HepG2 (cell line): ENCODE measurements at regions not wholly inside any gene's neighbourhood (a gene's known extent, or its start where the extent isn't known, plus 50 kb on each side); places are given as distances from the start of the nearest gene placed in this dataset.

Source experiments
- ATAC-seq: fragments of 200-7000 bp; cut with Tn5 transposase; 3 replicates; pipeline ENCODE4 v1.9.1; 2020; ENCODE audit warnings: mild to moderate bottlenecking, moderate library complexity
- BruUV-seq: library from RNA; stranded (reverse); fragments of 400-500 nt; replicated peaks from 2 replicates; lab custom pipeline; 2021; lab: Mats Ljungman, UMichigan
- CTCF ChIA-PET: fragments of 300-600 bp; formaldehyde crosslinking; extraction: SDS; loops from one replicate; lab custom pipeline; 2021; ENCODE audit warnings: low total read pairs, inconsistent platforms, low intra/inter-chr PET ratio; lab: Yijun Ruan, JAX
- POLR2A ChIA-PET: fragments of 350-600 bp; sonication (Branson Sonifier 250); formaldehyde crosslinking; loops from one replicate; lab custom pipeline; 2020; ENCODE audit warnings: antibody characterized with exemption, inconsistent platforms; lab: Yijun Ruan, JAX
- DNase-seq: peaks from one replicate; pipeline ENCODE4 v3.0.0-alpha.2; 2015; ENCODE audit warnings: low spot score
- FAIRE-seq: peaks from 3 replicates; lab custom pipeline; 2011; peaks lifted over from hg19 to GRCh38; lab: Jason Lieb, UNC
- H2AFZ ChIP-seq: one replicate; pipeline ENCODE4 v1.6.1; 2011; ENCODE audit warnings: low read length, inconsistent platforms
- H3K27ac ChIP-seq: fragments of 300-600 bp; 3 replicates; pipeline ENCODE4 v1.8.0; 2011; ENCODE audit warnings: mixed run types, mild to moderate bottlenecking, mixed read lengths, low read length, inconsistent platforms; ENCODE audit not compliant: insufficient read depth; ENCODE audit errors: extremely low read length
- H3K27me3 ChIP-seq, 2 experiments: fragments of 200-600 bp in 1 of 2; 2 replicates in 1 of 2; 3 replicates in 1 of 2; pipeline versions ENCODE4 v1.6.0 to v1.8.0; 2011; ENCODE audit warnings: low read length in 2 of 2, mild to moderate bottlenecking in 2 of 2, moderate library complexity in 2 of 2, inconsistent platforms in 1 of 2; ENCODE audit not compliant: insufficient read depth in 2 of 2, control insufficient read depth in 1 of 2
- H3K36me3 ChIP-seq, 2 experiments: fragments of 200-600 bp in 1 of 2; replicated peaks in 1 of 2; 2 replicates in 1 of 2; 3 replicates in 1 of 2; pipeline versions ENCODE4 v1.5.1 to v1.8.0; 2011; ENCODE audit warnings: low read length in 2 of 2, inconsistent platforms in 1 of 2; ENCODE audit not compliant: insufficient read depth in 2 of 2, control insufficient read depth in 1 of 2
- H3K4me1 ChIP-seq: 2 replicates; pipeline ENCODE4 v1.5.1; 2012; ENCODE audit warnings: low read length, inconsistent platforms; ENCODE audit not compliant: insufficient read depth
- H3K4me2 ChIP-seq: 2 replicates; pipeline ENCODE4 v1.6.0; 2011; ENCODE audit warnings: low read depth, low read length, inconsistent platforms
- H3K4me3 ChIP-seq, 3 experiments: fragments of 200-600 bp in 1 of 3; sonication (generic), shearing (Covaris generic) in 1 of 3; replicated peaks in 1 of 3; 2 replicates each; pipeline ENCODE4 v1.5.1; 2011 to 2016; ENCODE audit warnings: low read length in 3 of 3, inconsistent platforms in 2 of 3, low read depth in 2 of 3, mild to moderate bottlenecking in 2 of 3, control low read depth in 1 of 3, mixed read lengths in 1 of 3; ENCODE audit not compliant: insufficient read depth in 1 of 3
- H3K79me2 ChIP-seq: one replicate; pipeline ENCODE4 v1.6.1; 2011; ENCODE audit warnings: low read length, inconsistent platforms; ENCODE audit not compliant: insufficient read depth
- H3K9ac ChIP-seq: 2 replicates; pipeline ENCODE4 v1.6.0; 2011; ENCODE audit warnings: mild to moderate bottlenecking, low read depth, low read length, inconsistent platforms; ENCODE audit not compliant: insufficient read depth
- H3K9me3 ChIP-seq: 2 replicates; pipeline ENCODE4 v1.5.1; 2012; ENCODE audit warnings: mild to moderate bottlenecking, low read length
- H4K20me1 ChIP-seq: 2 replicates; pipeline ENCODE4 v1.6.0; 2011; ENCODE audit warnings: inconsistent platforms, mild to moderate bottlenecking, low read length, moderate library complexity; ENCODE audit not compliant: insufficient read depth
- CENPT ChIP-seq: sonication (generic); formaldehyde crosslinking; IDR thresholded peaks from 2 replicates; pipeline ENCODE4 v1.8.0; 2022; ENCODE audit warnings: low read depth, mild to moderate bottlenecking, moderate library complexity, missing genetic modification reagents
- HOXA3 ChIP-seq: sonication (generic); formaldehyde crosslinking; IDR thresholded peaks from 2 replicates; pipeline ENCODE4 v1.5.0; 2020; ENCODE audit warnings: missing genetic modification reagents
- MAFG ChIP-seq: sonication (generic); formaldehyde crosslinking; IDR thresholded peaks from 2 replicates; pipeline ENCODE4 v1.5.1; 2020; ENCODE audit warnings: mild to moderate bottlenecking, missing genetic modification reagents
- NAIF1 ChIP-seq: sonication (generic); formaldehyde crosslinking; IDR thresholded peaks from 2 replicates; pipeline ENCODE4 v1.5.0; 2020; ENCODE audit warnings: mild to moderate bottlenecking, missing genetic modification reagents, borderline replicate concordance
- NFRKB ChIP-seq: fragments of 450-650 bp; IDR thresholded peaks from 2 replicates; pipeline ENCODE4 v1.6.1; 2017
- NR2F6 ChIP-seq, 2 experiments: IDR thresholded peaks; 2 replicates each; pipeline ENCODE4 v1.6.1; 2016; ENCODE audit warnings: antibody characterized with exemption in 1 of 2, mild to moderate bottlenecking in 1 of 2
- POLR2G ChIP-seq: fragments of 200-400 bp; formaldehyde crosslinking; IDR thresholded peaks from 2 replicates; pipeline ENCODE4 v1.6.1; 2018; ENCODE audit warnings: mild to moderate bottlenecking, low read depth, low read length, moderate library complexity
- RXRA ChIP-seq: sonication (generic); formaldehyde crosslinking; IDR thresholded peaks from 2 replicates; pipeline ENCODE4 v1.5.1; 2020; ENCODE audit warnings: missing genetic modification reagents
- SKI ChIP-seq: fragments of 450-650 bp; IDR thresholded peaks from one replicate; pipeline ENCODE4 v1.6.1; 2018; ENCODE audit warnings: mild to moderate bottlenecking; ENCODE audit not compliant: partially characterized antibody
- STAG1 ChIP-seq: sonication (generic); formaldehyde crosslinking; IDR thresholded peaks from 2 replicates; pipeline ENCODE4 v1.4.0; 2020; ENCODE audit warnings: missing genetic modification reagents
- XRCC5 ChIP-seq: fragments of 200-400 bp; formaldehyde crosslinking; optimal IDR thresholded peaks from 2 replicates; pipeline ENCODE3; 2017; ENCODE audit warnings: mild to moderate bottlenecking, low read length
- ZFY ChIP-seq: sonication (generic); formaldehyde crosslinking; IDR thresholded peaks from 2 replicates; pipeline ENCODE4 v1.4.0; 2020; ENCODE audit warnings: missing genetic modification reagents
- ZNF264 ChIP-seq: sonication (generic); formaldehyde crosslinking; IDR thresholded peaks from 2 replicates; pipeline ENCODE4 v1.4.0; 2020; ENCODE audit warnings: missing genetic modification reagents
- WGBS: methylation state at CpG from one replicate; pipeline ENCODE4 v1.1.6; 2017; ENCODE audit warnings: low lambda C conversion rate; 5-methylcytosine and 5-hydroxymethylcytosine counted together
- in situ Hi-C: cut with HindIII; loops from 2 replicates; pipeline ENCODE4 v1.10.0; 2017; ENCODE audit warnings: low pct_unique_long_range_greater_than_20kb; ENCODE audit not compliant: extremely low pct_ligation_motif_present
- intact Hi-C: fragments of 100-400 bp; cut with micrococcal nuclease; formaldehyde crosslinking; loops from one replicate; pipeline ENCODE4 v1.10.0; 2022; ENCODE audit not compliant: unreplicated experiment
- TF ChIP-seq, protein P1 (sequence below): sonication (generic); formaldehyde crosslinking; IDR thresholded peaks from 2 replicates; pipeline ENCODE4 v1.8.1; 2022; ENCODE audit warnings: low read depth, mild to moderate bottlenecking, missing genetic modification reagents
- TF ChIP-seq, protein P2 (sequence below): sonication (generic); formaldehyde crosslinking; IDR thresholded peaks from 2 replicates; pipeline ENCODE4 v1.5.1; 2020; ENCODE audit warnings: mild to moderate bottlenecking, missing genetic modification reagents, moderate library complexity
- TF ChIP-seq, protein P3 (sequence below): sonication (generic); formaldehyde crosslinking; IDR thresholded peaks from 2 replicates; pipeline ENCODE4 v1.4.0; 2020; ENCODE audit warnings: missing genetic modification reagents

DNA sequence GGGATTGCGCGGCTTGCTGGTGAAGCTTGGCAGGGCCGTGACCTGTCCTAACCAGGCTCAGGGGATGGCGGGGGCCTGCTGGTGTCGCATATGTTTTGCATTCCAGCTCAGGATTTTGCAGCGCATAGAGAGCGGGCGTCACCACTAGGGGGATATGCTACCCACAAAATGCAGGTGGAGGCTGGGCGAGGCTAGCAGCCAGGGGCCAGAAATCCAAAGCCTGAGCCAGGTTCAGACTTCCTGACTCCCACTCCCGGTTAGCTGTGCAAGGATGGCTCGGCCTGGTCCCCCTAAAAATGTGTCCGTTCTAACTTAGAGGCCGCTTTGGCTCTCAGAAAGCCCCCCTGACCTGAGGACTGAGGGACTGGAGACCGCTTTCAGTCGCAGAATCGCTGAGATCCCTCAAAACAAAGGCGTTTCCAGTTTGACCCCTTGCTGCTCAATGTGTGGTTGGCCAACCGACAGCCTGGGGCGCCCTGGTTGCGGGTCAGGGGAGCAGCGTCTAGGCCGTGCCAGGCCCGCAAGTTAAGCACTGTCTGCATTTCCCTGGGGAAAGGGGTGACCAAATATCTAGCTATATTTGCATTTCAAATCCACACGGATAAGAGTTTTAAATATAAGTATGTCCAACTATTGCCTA lies 361.1 kb upstream of the AMELY start:
- intact Hi-C loops (loop anchor here (2.0 to 10.0 kb wide), 4 partner anchors 38 to 308 kb away; no protein-coding TSS in a partner anchor), in situ Hi-C loops (no loop called here)
- peak overlapping the region; percentile 27 for H2AFZ ChIP-seq
- peaks cover 6% of the 10 kb centered on the region; the same call in 1 of the 2 replicates for H4K20me1 ChIP-seq
- peak; percentile 78 for ATAC-seq
- peak overlapping the region; percentile 82 for H3K4me2 ChIP-seq
- peak; percentile 61 for FAIRE-seq
- ChIA-PET CTCF (no interaction called here), POLR2A (interaction anchor here (0.6 kb wide), 1 partner anchor 38 kb away, joined by 3 read pairs; no protein-coding TSS in a partner anchor)
- DNase-seq: peak; percentile 74
- H3K9me3 ChIP-seq: no peaks in the 10 kb centered on the region
- no CpG with 5 or more reads among the region's 24 CpGs for WGBS
- no TSS peak for BruUV-seq
- peaks cover 15% of the 10 kb centered on the region; the same call in 1 of the 2 replicates for H3K4me1 ChIP-seq
- H3K79me2 ChIP-seq: peaks cover 18% of the 10 kb centered on the region
- no peaks in the 10 kb centered on the region for H3K36me3 ChIP-seq
- H3K27me3 ChIP-seq: no peaks in the 10 kb centered on the region
- peak overlapping the region; percentile 67 to 71 (median 70) for H3K4me3 ChIP-seq
- H3K27ac ChIP-seq: peak overlapping the region; percentile 71
- H3K9ac ChIP-seq: peak overlapping the region; percentile 67
- TF ChIP-seq HOXA3 (CRISPR knock-in tag) (0 out of 2 replicates have a peak, but pooled peaks have one; percentile 20), SKI (peak; percentile 19), ZFY (CRISPR knock-in tag) (peak; percentile 50; the same call in 1 of the 2 replicates), ZNF264 (CRISPR knock-in tag) (0 out of 2 replicates have a peak, but pooled peaks have one; percentile 23), NFRKB (no peak), RXRA (CRISPR knock-in tag) (peak; percentile 38; the same call in 1 of the 2 replicates), MAFG (CRISPR knock-in tag) (no peak), POLR2G (peak; percentile 52; the same call in 1 of the 2 replicates), XRCC5 (peak; percentile 17), STAG1 (peak; percentile 60), CENPT (CRISPR knock-in tag) (no peak), NR2F6 (IDR thresholded peaks at IDR 0.05) (no peak), NR2F6 (CRISPR knock-in tag; IDR thresholded peaks at IDR 0.05) (peak; percentile 34; the same call in 1 of the 2 replicates), NAIF1 (no peak)
- TF ChIP-seq, protein P1, sequence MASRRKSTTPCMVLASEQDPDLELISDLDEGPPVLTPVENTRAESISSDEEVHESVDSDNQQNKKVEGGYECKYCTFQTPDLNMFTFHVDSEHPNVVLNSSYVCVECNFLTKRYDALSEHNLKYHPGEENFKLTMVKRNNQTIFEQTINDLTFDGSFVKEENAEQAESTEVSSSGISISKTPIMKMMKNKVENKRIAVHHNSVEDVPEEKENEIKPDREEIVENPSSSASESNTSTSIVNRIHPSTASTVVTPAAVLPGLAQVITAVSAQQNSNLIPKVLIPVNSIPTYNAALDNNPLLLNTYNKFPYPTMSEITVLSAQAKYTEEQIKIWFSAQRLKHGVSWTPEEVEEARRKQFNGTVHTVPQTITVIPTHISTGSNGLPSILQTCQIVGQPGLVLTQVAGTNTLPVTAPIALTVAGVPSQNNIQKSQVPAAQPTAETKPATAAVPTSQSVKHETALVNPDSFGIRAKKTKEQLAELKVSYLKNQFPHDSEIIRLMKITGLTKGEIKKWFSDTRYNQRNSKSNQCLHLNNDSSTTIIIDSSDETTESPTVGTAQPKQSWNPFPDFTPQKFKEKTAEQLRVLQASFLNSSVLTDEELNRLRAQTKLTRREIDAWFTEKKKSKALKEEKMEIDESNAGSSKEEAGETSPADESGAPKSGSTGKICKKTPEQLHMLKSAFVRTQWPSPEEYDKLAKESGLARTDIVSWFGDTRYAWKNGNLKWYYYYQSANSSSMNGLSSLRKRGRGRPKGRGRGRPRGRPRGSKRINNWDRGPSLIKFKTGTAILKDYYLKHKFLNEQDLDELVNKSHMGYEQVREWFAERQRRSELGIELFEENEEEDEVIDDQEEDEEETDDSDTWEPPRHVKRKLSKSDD (CRISPR knock-in tag): no peak
- TF ChIP-seq, protein P2, sequence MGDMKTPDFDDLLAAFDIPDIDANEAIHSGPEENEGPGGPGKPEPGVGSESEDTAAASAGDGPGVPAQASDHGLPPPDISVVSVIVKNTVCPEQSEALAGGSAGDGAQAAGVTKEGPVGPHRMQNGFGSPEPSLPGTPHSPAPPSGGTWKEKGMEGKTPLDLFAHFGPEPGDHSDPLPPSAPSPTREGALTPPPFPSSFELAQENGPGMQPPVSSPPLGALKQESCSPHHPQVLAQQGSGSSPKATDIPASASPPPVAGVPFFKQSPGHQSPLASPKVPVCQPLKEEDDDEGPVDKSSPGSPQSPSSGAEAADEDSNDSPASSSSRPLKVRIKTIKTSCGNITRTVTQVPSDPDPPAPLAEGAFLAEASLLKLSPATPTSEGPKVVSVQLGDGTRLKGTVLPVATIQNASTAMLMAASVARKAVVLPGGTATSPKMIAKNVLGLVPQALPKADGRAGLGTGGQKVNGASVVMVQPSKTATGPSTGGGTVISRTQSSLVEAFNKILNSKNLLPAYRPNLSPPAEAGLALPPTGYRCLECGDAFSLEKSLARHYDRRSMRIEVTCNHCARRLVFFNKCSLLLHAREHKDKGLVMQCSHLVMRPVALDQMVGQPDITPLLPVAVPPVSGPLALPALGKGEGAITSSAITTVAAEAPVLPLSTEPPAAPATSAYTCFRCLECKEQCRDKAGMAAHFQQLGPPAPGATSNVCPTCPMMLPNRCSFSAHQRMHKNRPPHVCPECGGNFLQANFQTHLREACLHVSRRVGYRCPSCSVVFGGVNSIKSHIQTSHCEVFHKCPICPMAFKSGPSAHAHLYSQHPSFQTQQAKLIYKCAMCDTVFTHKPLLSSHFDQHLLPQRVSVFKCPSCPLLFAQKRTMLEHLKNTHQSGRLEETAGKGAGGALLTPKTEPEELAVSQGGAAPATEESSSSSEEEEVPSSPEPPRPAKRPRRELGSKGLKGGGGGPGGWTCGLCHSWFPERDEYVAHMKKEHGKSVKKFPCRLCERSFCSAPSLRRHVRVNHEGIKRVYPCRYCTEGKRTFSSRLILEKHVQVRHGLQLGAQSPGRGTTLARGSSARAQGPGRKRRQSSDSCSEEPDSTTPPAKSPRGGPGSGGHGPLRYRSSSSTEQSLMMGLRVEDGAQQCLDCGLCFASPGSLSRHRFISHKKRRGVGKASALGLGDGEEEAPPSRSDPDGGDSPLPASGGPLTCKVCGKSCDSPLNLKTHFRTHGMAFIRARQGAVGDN: peak; percentile 57
- TF ChIP-seq, protein P3, sequence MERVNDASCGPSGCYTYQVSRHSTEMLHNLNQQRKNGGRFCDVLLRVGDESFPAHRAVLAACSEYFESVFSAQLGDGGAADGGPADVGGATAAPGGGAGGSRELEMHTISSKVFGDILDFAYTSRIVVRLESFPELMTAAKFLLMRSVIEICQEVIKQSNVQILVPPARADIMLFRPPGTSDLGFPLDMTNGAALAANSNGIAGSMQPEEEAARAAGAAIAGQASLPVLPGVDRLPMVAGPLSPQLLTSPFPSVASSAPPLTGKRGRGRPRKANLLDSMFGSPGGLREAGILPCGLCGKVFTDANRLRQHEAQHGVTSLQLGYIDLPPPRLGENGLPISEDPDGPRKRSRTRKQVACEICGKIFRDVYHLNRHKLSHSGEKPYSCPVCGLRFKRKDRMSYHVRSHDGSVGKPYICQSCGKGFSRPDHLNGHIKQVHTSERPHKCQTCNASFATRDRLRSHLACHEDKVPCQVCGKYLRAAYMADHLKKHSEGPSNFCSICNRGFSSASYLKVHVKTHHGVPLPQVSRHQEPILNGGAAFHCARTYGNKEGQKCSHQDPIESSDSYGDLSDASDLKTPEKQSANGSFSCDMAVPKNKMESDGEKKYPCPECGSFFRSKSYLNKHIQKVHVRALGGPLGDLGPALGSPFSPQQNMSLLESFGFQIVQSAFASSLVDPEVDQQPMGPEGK (CRISPR knock-in tag): peak; percentile 59
